Omental fat pad (tissue), 3 donors: ENCODE measurements at regions not wholly inside any gene's neighbourhood (a gene's known extent, or its start where the extent isn't known, plus 50 kb on each side); places are given as distances from the start of the nearest gene placed in this dataset.

Experiments used
- ATAC-seq: fragments of 150-250 bp; one replicate; pipeline ENCODE4 v1.9.1; 2016; ENCODE audit warnings: mild to moderate bottlenecking, moderate library complexity; ENCODE audit not compliant: low FRiP score
- DNase-seq: peaks from one replicate; pipeline ENCODE4 v3.0.0-alpha.2; 2019; ENCODE audit warnings: low spot score
- CTCF ChIP-seq, 3 donors: fragments of 450-650 bp; IDR thresholded peaks; one replicate each; pipeline ENCODE4 v1.5.1; 2016 to 2017; ENCODE audit warnings: antibody characterized with exemption in 3 of 3, mild to moderate bottlenecking in 3 of 3, moderate library complexity in 2 of 3

- DNase-seq (no peak), ATAC-seq (no peak)
- TF ChIP-seq CTCF (IDR thresholded peaks at IDR 0.05): no peak
These were observed 93.6 kb upstream of the PTPN3 start for GRCh38 chr9:109591691-109592090.

GRCh38 chr9:109593612-109594011 lies 95.5 kb upstream of the PTPN3 start:
- no peak for ATAC-seq
- no peak for DNase-seq
- no peak for TF ChIP-seq CTCF (IDR thresholded peaks at IDR 0.05)

GRCh38 chr9:109597496-109597895 lies 99.4 kb upstream of the PTPN3 start:
- ATAC-seq (no peak), DNase-seq (no peak)
- TF ChIP-seq CTCF (IDR thresholded peaks at IDR 0.05): no peak

DNA sequence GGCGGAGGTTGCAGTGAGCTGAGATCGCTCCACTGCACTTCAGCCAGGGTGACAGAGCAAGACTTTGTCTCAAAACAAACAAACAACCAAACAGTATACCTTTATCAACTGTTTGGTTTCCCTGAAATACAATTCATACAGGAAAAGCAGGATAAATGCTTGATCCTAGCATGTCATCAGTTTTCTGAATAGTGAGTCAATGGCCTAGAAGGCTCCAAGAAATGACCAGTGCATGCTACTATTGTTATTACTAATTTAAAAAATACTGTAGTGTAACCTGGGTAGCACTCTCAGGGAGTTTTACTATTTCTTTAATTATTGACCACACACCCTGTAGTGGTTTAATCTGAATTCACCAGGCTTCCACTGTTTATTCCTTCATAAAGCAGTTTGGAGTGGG lies 101.0 kb upstream of the PTPN3 start:
- ATAC-seq (no peak), DNase-seq (no peak)
- TF ChIP-seq CTCF (IDR thresholded peaks at IDR 0.05): no peak

GRCh38 chr9:109599711-109600110 lies 101.6 kb upstream of the PTPN3 start:
- DNase-seq (no peak), ATAC-seq (no peak)
- TF ChIP-seq CTCF (IDR thresholded peaks at IDR 0.05): no peak

- no peak for ATAC-seq
- no peak for DNase-seq
- TF ChIP-seq CTCF (IDR thresholded peaks at IDR 0.05): no peak
These were observed 102.0 kb upstream of the PTPN3 start for GRCh38 chr9:109600142-109600541.

DNA sequence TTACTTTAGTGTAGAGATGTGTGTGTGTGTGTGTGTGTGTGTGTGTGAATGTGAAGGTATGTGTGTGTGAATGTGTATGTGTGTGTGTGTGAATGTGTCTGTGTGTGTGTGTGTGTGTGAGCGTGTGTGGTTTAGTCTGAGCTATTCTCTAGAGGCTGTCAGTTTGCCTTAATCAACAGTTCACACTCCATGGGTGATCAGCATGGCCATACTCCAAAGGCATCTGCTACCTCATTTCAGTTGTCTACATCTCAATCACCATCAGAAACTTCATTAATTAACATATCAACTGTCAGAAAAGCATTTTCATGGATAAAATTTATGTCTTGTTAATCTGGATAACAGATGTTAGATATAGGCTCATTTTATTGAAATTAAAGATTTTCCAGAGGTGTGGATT lies 103.1 kb upstream of the PTPN3 start:
- no peak for TF ChIP-seq CTCF (IDR thresholded peaks at IDR 0.05)
- DNase-seq (no peak), ATAC-seq (no peak)
